SK-N-SH (cell line): ENCODE measurements at regions not wholly inside any gene's neighbourhood (a gene's known extent, or its start where the extent isn't known, plus 50 kb on each side); places are given as distances from the start of the nearest gene placed in this dataset.
"Not testable (repeated sequence)": the region's sequence is repeated elsewhere in the genome, so short reads cannot be mapped to it uniquely, and the experiment has no call there.

ENCODE experiments used
- CTCF ChIA-PET: fragments of 300-600, 350-600 bp; formaldehyde crosslinking; extraction: SDS; loops from one replicate; lab custom pipeline; 2021; lab: Yijun Ruan, JAX
- POLR2A ChIA-PET: fragments of 350-600 bp; sonication (Branson Sonifier 250); formaldehyde crosslinking; extraction: SDS; loops from one replicate; lab custom pipeline; 2020; ENCODE audit warnings: antibody characterized with exemption, inconsistent platforms; lab: Yijun Ruan, JAX
- DNase-seq: peaks from one replicate; pipeline ENCODE4 v3.0.0; 2012
- H2AFZ ChIP-seq: fragments of 200-600 bp; sonication (generic); 2 replicates; pipeline ENCODE4 v1.8.1; 2016; ENCODE audit warnings: antibody characterized with exemption, mild to moderate bottlenecking, low read depth
- H3F3A ChIP-seq: fragments of 200-600 bp; sonication (generic); replicated peaks from 2 replicates; pipeline ENCODE3; 2016; ENCODE audit warnings: antibody characterized with exemption, mild to moderate bottlenecking; ENCODE audit not compliant: insufficient read depth
- H3K27ac ChIP-seq, 2 experiments: fragments of 200-500 bp in 1 of 2; fragments of 200-600 bp in 1 of 2; sonication (Bioruptor generic) in 1 of 2; sonication (generic), shearing (Covaris generic) in 1 of 2; 2 replicates each; pipeline versions ENCODE4 v1.5.1 to v1.6.1; 2014 to 2016; ENCODE audit warnings: low read depth in 2 of 2, inconsistent platforms in 1 of 2, low read length in 1 of 2, mild to moderate bottlenecking in 1 of 2, mixed read lengths in 1 of 2
- H3K27me3 ChIP-seq: fragments of 200-600 bp; sonication (generic), shearing (Covaris generic); 2 replicates; pipeline ENCODE4 v1.6.1; 2016; ENCODE audit warnings: mixed run types; ENCODE audit not compliant: insufficient read depth
- H3K36me3 ChIP-seq, 2 experiments: fragments of 200-500 bp in 1 of 2; fragments of 200-600 bp in 1 of 2; sonication (Bioruptor generic) in 1 of 2; sonication (generic) in 1 of 2; replicated peaks in 1 of 2; 2 replicates each; pipeline versions ENCODE3 to v1.5.1; 2014 to 2016; ENCODE audit warnings: low read length in 1 of 2, mild to moderate bottlenecking in 1 of 2; ENCODE audit not compliant: insufficient read depth in 2 of 2, control insufficient read depth in 1 of 2
- H3K4me1 ChIP-seq, 2 experiments: fragments of 200-500 bp in 1 of 2; fragments of 200-600 bp in 1 of 2; sonication (Bioruptor generic) in 1 of 2; sonication (generic), shearing (Covaris generic) in 1 of 2; 2 replicates each; pipeline versions ENCODE4 v1.5.1 to v1.6.1; 2014 to 2016; ENCODE audit warnings: low read depth in 1 of 2, low read length in 1 of 2, mixed run types in 1 of 2; ENCODE audit not compliant: insufficient read depth in 2 of 2, control insufficient read depth in 1 of 2
- H3K4me2 ChIP-seq: fragments of 200-600 bp; sonication (generic), shearing (Covaris generic); 2 replicates; pipeline ENCODE4 v1.6.1; 2017; ENCODE audit warnings: mixed run types
- H3K4me3 ChIP-seq, 2 experiments: fragments of 200-500 bp in 1 of 2; fragments of 200-600 bp in 1 of 2; sonication (Bioruptor generic) in 1 of 2; sonication (generic), shearing (Covaris generic) in 1 of 2; 2 replicates each; pipeline versions ENCODE4 v1.5.1 to v1.8.1; 2014 to 2016; ENCODE audit warnings: low read depth in 2 of 2, inconsistent platforms in 1 of 2, low read length in 1 of 2, mild to moderate bottlenecking in 1 of 2, mixed read lengths in 1 of 2, moderate library complexity in 1 of 2
- H3K79me2 ChIP-seq: fragments of 200-600 bp; sonication (generic); 2 replicates; pipeline ENCODE4 v1.8.1; 2017; ENCODE audit warnings: mild to moderate bottlenecking; ENCODE audit not compliant: insufficient read depth
- H3K9ac ChIP-seq: fragments of 200-600 bp; sonication (generic); 2 replicates; pipeline ENCODE4 v1.6.1; 2017; ENCODE audit warnings: mixed run types
- H3K9me2 ChIP-seq: fragments of 200-600 bp; sonication (generic); 2 replicates; pipeline ENCODE4 v1.6.1; 2017; ENCODE audit warnings: mixed run types
- H3K9me3 ChIP-seq: fragments of 200-600 bp; sonication (generic); 2 replicates; pipeline ENCODE4 v1.6.1; 2017; ENCODE audit warnings: mixed run types, mild to moderate bottlenecking, moderate library complexity
- H4K20me1 ChIP-seq: fragments of 200-600 bp; sonication (generic); 2 replicates; pipeline ENCODE4 v1.6.1; 2017; ENCODE audit warnings: mild to moderate bottlenecking, mixed run types; ENCODE audit not compliant: insufficient read depth
- CHD2 ChIP-seq: fragments of 150-350 bp; IDR thresholded peaks from 2 replicates; pipeline ENCODE4 v1.6.1; 2018; ENCODE audit warnings: low read length; ENCODE audit not compliant: partially characterized antibody
- FOXM1 ChIP-seq: IDR thresholded peaks from 2 replicates; pipeline ENCODE4 v1.4.0; 2012; ENCODE audit warnings: low read depth, mild to moderate bottlenecking
- GABPA ChIP-seq: IDR thresholded peaks from 2 replicates; pipeline ENCODE4 v1.4.0; 2012; ENCODE audit warnings: low read depth, mild to moderate bottlenecking
- POLR2AphosphoS5 ChIP-seq: IDR thresholded peaks from 2 replicates; pipeline ENCODE4 v1.6.1; 2012; ENCODE audit warnings: low read depth, low read length
- RAD21 ChIP-seq: IDR thresholded peaks from 2 replicates; pipeline ENCODE4 v1.6.1; 2012; ENCODE audit warnings: mild to moderate bottlenecking, low read length
- RCOR1 ChIP-seq: fragments of 150-350 bp; IDR thresholded peaks from 2 replicates; pipeline ENCODE4 v1.6.1; 2017; ENCODE audit warnings: antibody characterized with exemption, low read length
- SIN3A ChIP-seq: IDR thresholded peaks from 2 replicates; pipeline ENCODE4 v1.6.1; 2012; ENCODE audit warnings: low read depth, mild to moderate bottlenecking, low read length, moderate library complexity, borderline replicate concordance
- TAF1 ChIP-seq: IDR thresholded peaks from 2 replicates; pipeline ENCODE4 v1.6.1; 2012; ENCODE audit warnings: low read depth, mild to moderate bottlenecking, low read length, moderate library complexity, borderline replicate concordance
- YY1 ChIP-seq: IDR thresholded peaks from 2 replicates; pipeline ENCODE4 v1.4.0; 2012; ENCODE audit warnings: low read depth, mild to moderate bottlenecking
- WGBS: methylation state at CpG from one replicate; pipeline ENCODE4 v1.1.6; 2017; ENCODE audit warnings: low lambda C conversion rate; 5-methylcytosine and 5-hydroxymethylcytosine counted together
- TF ChIP-seq, protein P1 (sequence below): IDR thresholded peaks from 2 replicates; pipeline ENCODE4 v1.4.0; 2012; ENCODE audit warnings: low read depth, borderline replicate concordance
- TF ChIP-seq, protein P2 (sequence below): fragments of 150-350 bp; IDR thresholded peaks from 2 replicates; pipeline ENCODE4 v1.6.1; 2017; ENCODE audit warnings: antibody characterized with exemption, low read length, low read depth, borderline replicate concordance
- TF ChIP-seq, protein P3 (sequence below): IDR thresholded peaks from 2 replicates; pipeline ENCODE4 v1.4.0; 2012; ENCODE audit warnings: low read depth, borderline replicate concordance
- TF ChIP-seq, protein P4 (sequence below): IDR thresholded peaks from 2 replicates; pipeline ENCODE4; 2012
- TF ChIP-seq, protein P5 (sequence below): fragments of 200-600 bp; sonication (generic); IDR thresholded peaks from 2 replicates; pipeline ENCODE4 v1.6.1; 2017; ENCODE audit warnings: antibody characterized with exemption, mild to moderate bottlenecking, moderate library complexity

DNA sequence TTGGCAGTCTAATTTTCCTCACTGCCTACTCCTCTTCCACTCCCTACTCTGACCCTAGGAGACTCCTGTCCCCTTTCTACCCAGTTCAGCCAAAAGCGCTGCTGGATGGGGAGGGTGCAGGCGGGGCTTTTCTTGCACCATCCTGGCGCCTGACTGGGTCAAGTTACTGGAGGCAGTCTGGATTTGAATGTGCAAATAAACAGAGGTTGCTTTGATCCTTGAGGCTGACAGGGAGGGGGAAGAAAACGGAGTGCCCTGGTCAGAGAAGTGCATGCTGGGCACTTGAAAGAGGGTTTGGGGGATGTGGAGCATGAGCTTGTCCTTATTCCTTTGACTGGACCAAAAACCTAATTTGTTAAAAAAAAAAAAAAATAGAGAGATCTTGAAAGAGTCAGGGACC lies 76.8 kb upstream of the SOX13 start:
- Histone ChIP-seq H3K4me1 (no peaks in the 10 kb centered on the region), H3K9me2 (no peaks in the 10 kb centered on the region), H3K9me3 (no peaks in the 10 kb centered on the region), H3K4me3 (no peak overlapping the region), H3K4me2 (no peak overlapping the region), H3K79me2 (no peaks in the 10 kb centered on the region), H2AFZ (no peak overlapping the region), H3K27ac (no peak overlapping the region), H4K20me1 (no peaks in the 10 kb centered on the region), H3K36me3 (no peaks in the 10 kb centered on the region), H3F3A (no peaks in the 10 kb centered on the region), H3K9ac (no peak overlapping the region), H3K27me3 (peaks cover 9% of the 10 kb centered on the region; the same call in 1 of the 2 replicates)
- 58% methylated on average over 4 of the region's 4 CpGs for WGBS
- TF ChIP-seq GABPA: no peak
- DNase-seq: no peak
- ChIA-PET CTCF (no interaction called here), POLR2A (no interaction called here)

DNA sequence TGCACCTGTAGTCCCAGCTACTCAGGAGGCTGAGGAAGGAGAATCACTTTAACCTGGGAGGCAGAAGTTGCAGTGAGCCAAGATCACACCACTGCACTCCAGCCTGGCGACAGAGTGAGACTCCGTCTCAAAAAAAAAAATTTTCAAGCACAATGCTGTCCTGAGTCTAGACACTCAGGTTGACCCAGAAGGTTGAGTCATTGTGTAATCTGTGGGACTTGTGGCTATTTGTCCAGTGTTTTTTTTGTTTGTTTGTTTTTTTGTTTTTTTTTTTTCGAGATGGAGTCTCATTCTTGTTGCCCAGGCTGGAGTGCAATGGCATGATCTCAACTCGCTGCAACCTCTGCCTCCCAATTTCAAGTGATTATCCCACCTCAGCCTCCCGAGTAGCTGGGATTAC lies 74.3 kb upstream of the SOX13 start:
- H3F3A ChIP-seq, H3K9me2 ChIP-seq, H3K27me3 ChIP-seq, POLR2A ChIA-PET, H3K9me3 ChIP-seq, H3K9ac ChIP-seq, H2AFZ ChIP-seq, CTCF ChIA-PET, DNase-seq, H3K4me1 ChIP-seq, H3K79me2 ChIP-seq, H3K36me3 ChIP-seq, H4K20me1 ChIP-seq, H3K27ac ChIP-seq, H3K4me3 ChIP-seq, H3K4me2 ChIP-seq: not testable (repeated sequence)
- 60% methylated on average over 5 of the region's 5 CpGs for WGBS

DNA sequence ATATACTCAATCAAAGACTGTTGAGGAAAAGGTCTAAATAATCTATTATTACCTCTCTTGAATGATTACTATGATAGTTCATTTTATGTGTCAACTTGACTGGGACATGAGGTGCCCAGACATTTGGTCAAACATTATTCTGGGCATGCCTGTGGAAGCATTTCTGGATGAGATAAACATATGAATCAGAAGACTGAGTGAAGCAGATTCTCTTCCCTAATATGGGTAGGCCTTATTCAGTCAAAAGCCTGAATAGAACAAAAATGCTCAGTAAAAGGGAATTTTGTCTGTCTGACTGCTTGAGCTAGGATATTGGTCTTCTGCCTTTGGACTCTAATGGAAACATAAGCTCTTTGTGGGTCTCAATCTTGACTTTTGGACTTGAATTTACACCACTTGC lies 73.3 kb upstream of the SOX13 start:
- no peak overlapping the region for H3K9ac ChIP-seq
- no peak overlapping the region for H2AFZ ChIP-seq
- no peaks in the 10 kb centered on the region for H3K36me3 ChIP-seq
- H3K9me2 ChIP-seq: no peaks in the 10 kb centered on the region
- DNase-seq: no peak
- H3K4me2 ChIP-seq: no peak overlapping the region
- peaks cover 9% of the 10 kb centered on the region; the same call in 1 of the 2 replicates for H3K27me3 ChIP-seq
- no peaks in the 10 kb centered on the region for H4K20me1 ChIP-seq
- H3K9me3 ChIP-seq: no peaks in the 10 kb centered on the region
- no peaks in the 10 kb centered on the region for H3F3A ChIP-seq
- H3K4me1 ChIP-seq: no peaks in the 10 kb centered on the region
- H3K4me3 ChIP-seq: no peak overlapping the region
- H3K79me2 ChIP-seq: no peaks in the 10 kb centered on the region
- ChIA-PET CTCF (interaction anchor here (0.9 kb wide), 1 partner anchor 95 kb away, joined by 5 read pairs; no protein-coding TSS in a partner anchor), POLR2A (no interaction called here)
- no peak overlapping the region for H3K27ac ChIP-seq
- TF ChIP-seq, protein P1, sequence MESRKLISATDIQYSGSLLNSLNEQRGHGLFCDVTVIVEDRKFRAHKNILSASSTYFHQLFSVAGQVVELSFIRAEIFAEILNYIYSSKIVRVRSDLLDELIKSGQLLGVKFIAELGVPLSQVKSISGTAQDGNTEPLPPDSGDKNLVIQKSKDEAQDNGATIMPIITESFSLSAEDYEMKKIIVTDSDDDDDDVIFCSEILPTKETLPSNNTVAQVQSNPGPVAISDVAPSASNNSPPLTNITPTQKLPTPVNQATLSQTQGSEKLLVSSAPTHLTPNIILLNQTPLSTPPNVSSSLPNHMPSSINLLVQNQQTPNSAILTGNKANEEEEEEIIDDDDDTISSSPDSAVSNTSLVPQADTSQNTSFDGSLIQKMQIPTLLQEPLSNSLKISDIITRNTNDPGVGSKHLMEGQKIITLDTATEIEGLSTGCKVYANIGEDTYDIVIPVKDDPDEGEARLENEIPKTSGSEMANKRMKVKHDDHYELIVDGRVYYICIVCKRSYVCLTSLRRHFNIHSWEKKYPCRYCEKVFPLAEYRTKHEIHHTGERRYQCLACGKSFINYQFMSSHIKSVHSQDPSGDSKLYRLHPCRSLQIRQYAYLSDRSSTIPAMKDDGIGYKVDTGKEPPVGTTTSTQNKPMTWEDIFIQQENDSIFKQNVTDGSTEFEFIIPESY: no peak
- TF ChIP-seq, protein P2, sequence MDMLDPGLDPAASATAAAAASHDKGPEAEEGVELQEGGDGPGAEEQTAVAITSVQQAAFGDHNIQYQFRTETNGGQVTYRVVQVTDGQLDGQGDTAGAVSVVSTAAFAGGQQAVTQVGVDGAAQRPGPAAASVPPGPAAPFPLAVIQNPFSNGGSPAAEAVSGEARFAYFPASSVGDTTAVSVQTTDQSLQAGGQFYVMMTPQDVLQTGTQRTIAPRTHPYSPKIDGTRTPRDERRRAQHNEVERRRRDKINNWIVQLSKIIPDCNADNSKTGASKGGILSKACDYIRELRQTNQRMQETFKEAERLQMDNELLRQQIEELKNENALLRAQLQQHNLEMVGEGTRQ: no peak
- no peak for TF ChIP-seq RAD21
- TF ChIP-seq FOXM1: no peak
- no peak for TF ChIP-seq CHD2
- no peak for TF ChIP-seq SIN3A
- no peak for TF ChIP-seq POLR2AphosphoS5
- TF ChIP-seq, protein P3, sequence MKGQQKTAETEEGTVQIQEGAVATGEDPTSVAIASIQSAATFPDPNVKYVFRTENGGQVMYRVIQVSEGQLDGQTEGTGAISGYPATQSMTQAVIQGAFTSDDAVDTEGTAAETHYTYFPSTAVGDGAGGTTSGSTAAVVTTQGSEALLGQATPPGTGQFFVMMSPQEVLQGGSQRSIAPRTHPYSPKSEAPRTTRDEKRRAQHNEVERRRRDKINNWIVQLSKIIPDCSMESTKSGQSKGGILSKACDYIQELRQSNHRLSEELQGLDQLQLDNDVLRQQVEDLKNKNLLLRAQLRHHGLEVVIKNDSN: no peak
- TF ChIP-seq, protein P4, sequence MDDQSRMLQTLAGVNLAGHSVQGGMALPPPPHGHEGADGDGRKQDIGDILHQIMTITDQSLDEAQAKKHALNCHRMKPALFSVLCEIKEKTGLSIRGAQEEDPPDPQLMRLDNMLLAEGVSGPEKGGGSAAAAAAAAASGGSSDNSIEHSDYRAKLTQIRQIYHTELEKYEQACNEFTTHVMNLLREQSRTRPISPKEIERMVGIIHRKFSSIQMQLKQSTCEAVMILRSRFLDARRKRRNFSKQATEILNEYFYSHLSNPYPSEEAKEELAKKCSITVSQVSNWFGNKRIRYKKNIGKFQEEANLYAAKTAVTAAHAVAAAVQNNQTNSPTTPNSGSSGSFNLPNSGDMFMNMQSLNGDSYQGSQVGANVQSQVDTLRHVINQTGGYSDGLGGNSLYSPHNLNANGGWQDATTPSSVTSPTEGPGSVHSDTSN: no peak
- no peak for TF ChIP-seq YY1
- TF ChIP-seq TAF1: no peak
- TF ChIP-seq, protein P5, sequence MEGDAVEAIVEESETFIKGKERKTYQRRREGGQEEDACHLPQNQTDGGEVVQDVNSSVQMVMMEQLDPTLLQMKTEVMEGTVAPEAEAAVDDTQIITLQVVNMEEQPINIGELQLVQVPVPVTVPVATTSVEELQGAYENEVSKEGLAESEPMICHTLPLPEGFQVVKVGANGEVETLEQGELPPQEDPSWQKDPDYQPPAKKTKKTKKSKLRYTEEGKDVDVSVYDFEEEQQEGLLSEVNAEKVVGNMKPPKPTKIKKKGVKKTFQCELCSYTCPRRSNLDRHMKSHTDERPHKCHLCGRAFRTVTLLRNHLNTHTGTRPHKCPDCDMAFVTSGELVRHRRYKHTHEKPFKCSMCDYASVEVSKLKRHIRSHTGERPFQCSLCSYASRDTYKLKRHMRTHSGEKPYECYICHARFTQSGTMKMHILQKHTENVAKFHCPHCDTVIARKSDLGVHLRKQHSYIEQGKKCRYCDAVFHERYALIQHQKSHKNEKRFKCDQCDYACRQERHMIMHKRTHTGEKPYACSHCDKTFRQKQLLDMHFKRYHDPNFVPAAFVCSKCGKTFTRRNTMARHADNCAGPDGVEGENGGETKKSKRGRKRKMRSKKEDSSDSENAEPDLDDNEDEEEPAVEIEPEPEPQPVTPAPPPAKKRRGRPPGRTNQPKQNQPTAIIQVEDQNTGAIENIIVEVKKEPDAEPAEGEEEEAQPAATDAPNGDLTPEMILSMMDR: no peak
- no peak for TF ChIP-seq RCOR1
